Keratinocyte (primary cell): ENCODE measurements at regions not wholly inside any gene's neighbourhood (a gene's known extent, or its start where the extent isn't known, plus 50 kb on each side); places are given as distances from the start of the nearest gene placed in this dataset.

Experiments
- EZH2 ChIP-seq: IDR thresholded peaks from one replicate; pipeline ENCODE4 v1.6.1; 2012; ENCODE audit warnings: inconsistent platforms, mild to moderate bottlenecking, low read length, moderate library complexity
- TF ChIP-seq, protein P1 (sequence below), 3 experiments: IDR thresholded peaks in 1 of 3; conservative IDR thresholded peaks in 1 of 3; optimal IDR thresholded peaks in 1 of 3; 2 replicates in 2 of 3; 3 replicates in 1 of 3; pipeline versions ENCODE3 to v1.5.1; 2011; ENCODE audit warnings: low read length in 3 of 3, mild to moderate bottlenecking in 3 of 3, moderate library complexity in 2 of 3, control low read depth in 1 of 3, inconsistent platforms in 1 of 3; ENCODE audit not compliant: insufficient read depth in 2 of 3; ENCODE audit errors: extremely low read depth in 1 of 3

DNA sequence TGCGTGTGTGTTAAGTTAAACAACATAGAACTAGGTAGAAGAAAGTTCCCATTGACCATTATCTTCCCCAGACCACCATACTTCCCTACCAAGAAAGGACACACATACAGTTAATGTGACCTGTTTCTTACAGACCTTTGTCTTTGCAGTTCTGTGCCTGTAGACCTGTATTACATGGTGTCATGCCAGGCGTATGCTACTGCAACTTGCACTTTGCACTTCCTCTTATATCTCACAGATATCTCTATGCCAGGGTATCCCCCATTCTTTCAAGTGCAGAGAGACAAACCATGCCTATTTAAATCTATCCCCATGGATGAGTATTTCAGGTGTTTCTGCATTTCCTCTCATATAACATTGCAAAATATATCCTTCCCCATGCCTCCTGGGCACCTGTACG lies 136.8 kb upstream of the PKDCC start:
- TF ChIP-seq, protein P1, sequence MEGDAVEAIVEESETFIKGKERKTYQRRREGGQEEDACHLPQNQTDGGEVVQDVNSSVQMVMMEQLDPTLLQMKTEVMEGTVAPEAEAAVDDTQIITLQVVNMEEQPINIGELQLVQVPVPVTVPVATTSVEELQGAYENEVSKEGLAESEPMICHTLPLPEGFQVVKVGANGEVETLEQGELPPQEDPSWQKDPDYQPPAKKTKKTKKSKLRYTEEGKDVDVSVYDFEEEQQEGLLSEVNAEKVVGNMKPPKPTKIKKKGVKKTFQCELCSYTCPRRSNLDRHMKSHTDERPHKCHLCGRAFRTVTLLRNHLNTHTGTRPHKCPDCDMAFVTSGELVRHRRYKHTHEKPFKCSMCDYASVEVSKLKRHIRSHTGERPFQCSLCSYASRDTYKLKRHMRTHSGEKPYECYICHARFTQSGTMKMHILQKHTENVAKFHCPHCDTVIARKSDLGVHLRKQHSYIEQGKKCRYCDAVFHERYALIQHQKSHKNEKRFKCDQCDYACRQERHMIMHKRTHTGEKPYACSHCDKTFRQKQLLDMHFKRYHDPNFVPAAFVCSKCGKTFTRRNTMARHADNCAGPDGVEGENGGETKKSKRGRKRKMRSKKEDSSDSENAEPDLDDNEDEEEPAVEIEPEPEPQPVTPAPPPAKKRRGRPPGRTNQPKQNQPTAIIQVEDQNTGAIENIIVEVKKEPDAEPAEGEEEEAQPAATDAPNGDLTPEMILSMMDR (optimal IDR thresholded peaks at IDR 0.05 in 1 of 3, IDR thresholded peaks at IDR 0.05 in 1 of 3, conservative IDR thresholded peaks at IDR 0.05 in 1 of 3; ENCODE audit: extremely low read depth in 1 of 3, insufficient read depth in 2 of 3, low read length in 3 of 3), result no peak
- no peak for TF ChIP-seq EZH2
